Ovary (tissue), 3 donors: ENCODE measurements at regions not wholly inside any gene's neighbourhood (a gene's known extent, or its start where the extent isn't known, plus 50 kb on each side); places are given as distances from the start of the nearest gene placed in this dataset.

Source experiments
- POLR2A ChIP-seq: fragments of 450-650 bp; IDR thresholded peaks from one replicate; pipeline ENCODE4 v1.6.1; 2017; ENCODE audit warnings: antibody characterized with exemption, mild to moderate bottlenecking, moderate library complexity
- TF ChIP-seq, protein P1 (sequence below), 3 donors: fragments of 450-650 bp in 2 of 3; fragments of 200-600 bp in 1 of 3; IDR thresholded peaks; one replicate each; pipeline versions ENCODE4 v1.5.1 to v1.8.0; 2016 to 2022; ENCODE audit warnings: antibody characterized with exemption in 3 of 3, mild to moderate bottlenecking in 1 of 3
- donor health status: DM: no; HTN: no; CAD: no.

DNA sequence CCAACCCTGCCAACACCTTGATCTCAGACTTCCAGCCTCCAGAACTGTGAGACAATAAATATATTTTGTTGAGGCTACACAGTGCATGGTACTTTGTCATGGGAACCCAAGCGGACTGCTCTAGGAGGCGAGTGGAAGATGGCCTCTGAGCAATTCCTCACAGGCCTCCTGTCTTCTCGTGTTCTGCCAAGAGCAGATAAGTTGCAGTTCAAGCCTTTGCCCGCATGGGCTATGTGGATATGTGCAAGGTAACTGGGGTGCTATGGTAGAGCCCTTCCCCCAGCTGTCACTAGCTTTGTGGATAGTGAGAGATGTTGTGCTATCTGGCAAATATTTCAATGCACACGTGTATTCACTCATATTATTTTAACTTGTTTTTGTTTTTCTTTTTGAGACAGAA is 156.0 kb upstream of the BCOR start:
- TF ChIP-seq, protein P1, sequence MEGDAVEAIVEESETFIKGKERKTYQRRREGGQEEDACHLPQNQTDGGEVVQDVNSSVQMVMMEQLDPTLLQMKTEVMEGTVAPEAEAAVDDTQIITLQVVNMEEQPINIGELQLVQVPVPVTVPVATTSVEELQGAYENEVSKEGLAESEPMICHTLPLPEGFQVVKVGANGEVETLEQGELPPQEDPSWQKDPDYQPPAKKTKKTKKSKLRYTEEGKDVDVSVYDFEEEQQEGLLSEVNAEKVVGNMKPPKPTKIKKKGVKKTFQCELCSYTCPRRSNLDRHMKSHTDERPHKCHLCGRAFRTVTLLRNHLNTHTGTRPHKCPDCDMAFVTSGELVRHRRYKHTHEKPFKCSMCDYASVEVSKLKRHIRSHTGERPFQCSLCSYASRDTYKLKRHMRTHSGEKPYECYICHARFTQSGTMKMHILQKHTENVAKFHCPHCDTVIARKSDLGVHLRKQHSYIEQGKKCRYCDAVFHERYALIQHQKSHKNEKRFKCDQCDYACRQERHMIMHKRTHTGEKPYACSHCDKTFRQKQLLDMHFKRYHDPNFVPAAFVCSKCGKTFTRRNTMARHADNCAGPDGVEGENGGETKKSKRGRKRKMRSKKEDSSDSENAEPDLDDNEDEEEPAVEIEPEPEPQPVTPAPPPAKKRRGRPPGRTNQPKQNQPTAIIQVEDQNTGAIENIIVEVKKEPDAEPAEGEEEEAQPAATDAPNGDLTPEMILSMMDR (IDR thresholded peaks at IDR 0.05): no peak
- TF ChIP-seq POLR2A: no peak
